HG03175 (cell line): ENCODE measurements at regions not wholly inside any gene's neighbourhood (a gene's known extent, or its start where the extent isn't known, plus 50 kb on each side); places are given as distances from the start of the nearest gene placed in this dataset.
"Not testable (repeated sequence)": the region's sequence is repeated elsewhere in the genome, so short reads cannot be mapped to it uniquely, and the experiment has no call there.

ENCODE experiments used
- ATAC-seq: cut with Tn5 transposase; IDR thresholded peaks from one replicate; pipeline ENCODE4 v1.9.1; 2021; ENCODE audit warnings: mild to moderate bottlenecking, moderate library complexity; ENCODE audit not compliant: unreplicated experiment

DNA sequence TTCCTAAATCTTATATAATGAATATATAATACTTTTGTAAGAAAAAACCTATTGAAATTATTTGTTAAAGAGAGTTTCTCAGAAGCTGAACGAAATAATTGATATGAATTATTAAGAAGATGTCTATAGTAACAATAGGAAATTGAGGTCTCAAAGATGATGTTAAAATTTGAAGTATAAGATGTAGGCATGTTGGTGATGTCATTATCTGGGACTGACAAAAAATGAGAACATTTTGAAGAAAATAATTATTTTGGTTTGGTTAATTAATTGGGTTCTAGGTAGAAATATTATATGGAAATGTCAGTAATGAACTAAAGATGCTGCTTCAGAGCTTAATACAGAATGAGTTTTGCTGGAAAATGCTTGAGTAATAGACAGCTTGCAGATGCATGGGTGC lies 501.4 kb upstream of the ST8SIA4 start:
- no peak for ATAC-seq

DNA sequence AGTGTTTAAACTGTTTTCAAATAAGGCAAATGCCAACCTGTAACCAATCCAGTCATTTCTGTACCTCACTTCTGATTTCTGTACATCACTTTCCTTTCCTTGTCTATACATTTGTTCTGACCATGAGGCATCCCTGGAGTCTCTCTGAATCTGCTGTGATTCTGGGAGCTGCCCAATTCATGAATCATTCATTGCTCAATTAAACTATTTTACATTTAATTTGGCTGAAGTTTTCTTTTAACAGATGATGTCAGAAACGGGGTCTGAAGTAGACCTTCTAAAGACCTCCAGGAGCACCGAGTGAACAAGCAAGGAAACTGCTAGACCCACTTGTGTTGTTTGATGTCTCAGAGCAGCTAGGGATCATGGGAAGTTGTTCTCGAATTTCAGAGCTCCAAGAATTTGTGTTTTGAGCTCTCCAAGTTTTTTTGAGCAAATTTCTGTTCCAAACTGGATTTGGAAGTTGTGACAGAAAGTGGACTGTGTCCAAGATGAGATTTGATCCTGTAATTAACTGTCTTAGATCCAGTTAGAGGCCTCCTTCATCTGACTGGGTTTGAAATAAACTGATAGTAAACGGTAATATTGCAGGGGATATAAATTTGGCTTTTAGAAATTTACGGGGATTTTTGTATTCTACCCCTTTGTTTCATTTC lies 490.8 kb upstream of the ST8SIA4 start:
- no peak for ATAC-seq

DNA sequence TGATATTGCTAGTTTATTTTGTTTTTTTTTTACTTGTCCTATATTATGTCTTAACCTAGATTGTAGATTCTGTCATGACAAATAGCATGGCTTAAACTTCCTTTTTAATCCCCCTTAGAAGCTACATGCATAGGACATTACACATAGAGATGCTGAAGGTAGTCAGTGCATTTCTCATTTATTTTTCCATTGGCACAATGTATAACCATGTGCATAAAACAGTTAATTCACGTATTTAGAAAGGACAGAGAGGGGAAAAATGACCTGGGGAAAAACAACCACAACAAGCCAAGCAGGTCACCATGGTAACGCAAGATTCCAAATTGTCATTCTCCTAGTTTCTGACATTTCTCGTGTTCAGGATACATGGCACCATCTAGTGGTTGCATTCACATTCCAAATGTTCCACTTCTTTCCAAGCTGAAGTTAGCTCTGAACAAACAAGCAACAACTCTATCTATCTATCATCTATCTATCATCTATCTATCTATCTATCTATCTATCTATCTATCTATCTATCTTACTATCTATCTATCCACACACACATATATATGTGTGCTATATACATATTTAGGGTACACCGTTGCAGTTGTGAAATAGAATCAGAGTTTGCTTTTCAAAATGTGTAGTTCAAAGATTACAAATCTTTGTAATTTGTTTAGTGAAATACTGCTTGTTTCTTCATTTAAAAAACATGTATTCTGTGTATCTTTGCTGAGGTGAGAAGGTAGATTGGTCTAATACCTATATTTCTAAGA lies 487.2 kb upstream of the ST8SIA4 start:
- ATAC-seq = no peak

DNA sequence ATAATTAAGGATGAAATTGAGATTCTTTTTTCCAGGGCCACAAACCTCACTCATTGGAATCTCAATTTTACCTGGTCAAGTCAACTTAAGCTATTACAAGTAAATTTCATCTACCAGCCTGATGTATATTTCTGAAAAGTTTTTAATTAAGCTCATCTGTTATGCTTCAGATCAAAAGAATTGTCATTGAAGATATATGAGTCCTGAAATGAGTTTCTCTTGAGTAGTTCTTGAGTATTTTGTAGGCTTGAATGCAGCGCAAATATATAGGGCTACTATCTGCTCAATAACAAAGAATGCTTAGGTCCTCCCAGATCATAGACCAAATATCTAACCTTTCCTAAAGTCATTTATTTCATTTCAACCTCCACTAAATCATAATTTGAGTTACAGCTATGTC lies 482.2 kb upstream of the ST8SIA4 start:
- ATAC-seq = no peak

DNA sequence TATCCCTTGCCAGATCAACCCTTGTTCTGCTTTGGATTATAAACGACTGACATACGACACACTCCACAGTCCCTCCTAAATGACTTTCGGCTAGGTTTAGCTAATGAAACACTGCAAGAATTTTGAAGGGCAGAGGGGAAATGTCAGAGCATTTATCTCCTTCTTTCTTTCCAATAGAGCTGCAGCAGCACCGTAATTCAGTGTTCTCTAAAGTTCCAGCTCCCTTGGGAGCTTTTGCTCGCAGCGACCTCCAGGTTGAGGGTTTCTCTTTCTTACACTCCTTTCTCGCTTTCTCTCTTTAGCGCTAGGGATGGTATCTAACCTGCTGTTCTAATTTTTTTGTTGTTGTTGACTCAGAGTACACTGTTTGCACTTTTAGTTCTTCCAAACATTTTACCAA lies 467.1 kb upstream of the ST8SIA4 start:
- no peak for ATAC-seq

DNA sequence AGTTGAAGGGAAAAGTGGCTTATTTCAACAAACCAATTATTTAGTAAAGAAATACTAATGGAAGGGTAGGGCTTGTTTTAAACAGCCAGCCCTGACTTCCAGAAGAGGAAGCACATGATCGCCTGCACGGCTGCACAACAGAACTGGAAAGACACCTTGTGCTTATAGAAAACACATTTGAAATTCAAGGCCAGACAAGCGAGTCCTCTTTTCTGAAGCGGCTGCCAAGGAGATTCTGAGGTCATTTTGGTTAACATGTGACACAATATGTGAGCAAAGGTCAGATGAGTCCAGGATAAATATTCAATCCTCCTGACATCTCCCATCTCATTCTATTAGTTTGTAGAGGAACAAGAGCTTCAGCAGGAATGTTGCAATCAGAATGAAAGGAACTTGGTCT lies 461.4 kb upstream of the ST8SIA4 start:
- ATAC-seq = no peak

DNA sequence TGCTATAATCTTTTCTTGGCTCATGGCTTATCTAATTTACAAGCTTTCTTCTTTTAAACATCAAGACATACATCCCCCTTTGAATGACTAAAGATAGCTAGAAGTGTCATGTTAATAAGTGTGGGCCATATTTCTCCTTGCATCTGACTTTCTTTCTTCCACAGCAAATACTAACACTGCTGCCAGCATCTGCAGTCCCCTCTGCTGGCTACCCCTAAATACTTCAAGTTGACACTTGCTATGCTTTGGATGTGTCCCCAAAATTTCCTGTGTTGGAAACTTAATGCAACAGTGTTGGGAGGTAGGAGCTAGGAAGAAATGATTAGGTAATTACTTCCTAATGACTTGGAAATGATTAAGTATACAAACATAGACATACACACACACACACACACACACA lies 459.0 kb upstream of the ST8SIA4 start:
- ATAC-seq = no peak

DNA sequence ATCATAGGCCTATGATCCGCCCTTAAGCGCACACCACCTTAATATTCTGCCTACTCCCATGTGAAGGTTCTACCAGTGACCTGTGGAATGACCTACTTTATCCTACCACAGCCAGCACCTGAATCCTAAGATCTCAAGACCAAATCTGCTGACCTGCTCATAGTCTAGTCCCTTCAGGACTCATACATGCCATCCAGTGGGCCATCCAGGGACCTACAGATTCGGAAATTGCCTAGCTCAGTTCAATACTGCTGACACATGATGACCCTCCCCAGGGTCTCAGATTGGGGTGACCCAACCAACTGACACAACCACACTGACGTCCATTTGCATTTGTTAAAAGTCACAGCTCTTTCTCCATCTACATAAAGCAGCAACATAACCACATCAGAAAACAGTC lies 443.8 kb upstream of the ST8SIA4 start:
- no peak for ATAC-seq

DNA sequence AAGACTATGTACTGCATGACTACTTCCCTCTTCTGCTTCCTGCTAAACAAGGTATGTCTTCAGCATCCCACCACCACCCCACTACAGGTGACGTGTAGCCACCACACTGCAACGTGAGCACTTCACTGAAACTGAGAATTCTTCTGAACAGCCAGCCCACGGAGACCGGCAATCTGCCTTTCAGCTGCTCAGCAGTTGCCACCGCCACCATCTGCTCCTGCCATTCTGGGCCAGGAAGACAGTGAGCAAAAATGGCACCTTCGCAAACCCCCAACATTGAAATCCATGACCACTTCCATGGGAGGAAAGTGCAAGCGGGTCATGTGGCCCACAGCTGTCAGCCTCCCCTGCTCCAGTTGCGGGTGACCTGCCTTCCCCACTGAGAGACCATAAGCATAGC lies 443.4 kb upstream of the ST8SIA4 start:
- ATAC-seq = no peak

DNA sequence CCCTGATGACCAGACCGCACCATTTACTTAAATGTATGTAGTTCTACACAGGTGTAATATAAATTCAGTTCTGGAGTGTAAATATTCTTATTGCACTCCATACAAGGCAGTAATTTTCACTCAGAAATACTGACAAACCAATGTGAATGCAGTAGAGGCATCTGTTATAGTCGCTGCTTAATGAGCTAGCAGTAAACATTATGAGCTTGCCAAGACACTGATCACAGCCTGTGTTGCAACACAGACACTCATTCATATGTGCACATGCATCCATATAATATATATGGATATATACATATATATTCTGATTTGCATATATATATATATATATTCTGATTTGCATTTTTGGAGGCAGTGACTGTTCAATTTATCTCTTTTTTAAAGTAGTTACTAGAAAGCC lies 435.1 kb upstream of the ST8SIA4 start:
- ATAC-seq = no peak

DNA sequence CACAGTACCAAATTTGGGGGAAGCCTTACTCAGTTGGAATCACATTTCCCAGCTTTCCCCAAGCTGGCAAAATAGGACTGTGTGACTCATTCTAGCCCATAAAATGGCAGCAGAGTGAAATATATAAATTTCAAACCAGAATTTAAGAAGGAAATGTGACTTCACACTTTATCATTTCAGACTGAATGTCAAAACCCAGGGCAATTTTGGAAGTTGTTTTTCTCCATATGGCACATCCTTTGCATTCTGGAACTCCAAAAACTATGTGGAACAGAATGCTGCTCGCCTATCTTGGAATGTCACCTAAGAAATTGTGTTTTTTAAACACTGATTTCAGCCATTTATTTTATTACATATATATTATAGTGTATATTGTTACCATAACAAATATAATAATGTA lies 424.7 kb upstream of the ST8SIA4 start:
- no peak for ATAC-seq

DNA sequence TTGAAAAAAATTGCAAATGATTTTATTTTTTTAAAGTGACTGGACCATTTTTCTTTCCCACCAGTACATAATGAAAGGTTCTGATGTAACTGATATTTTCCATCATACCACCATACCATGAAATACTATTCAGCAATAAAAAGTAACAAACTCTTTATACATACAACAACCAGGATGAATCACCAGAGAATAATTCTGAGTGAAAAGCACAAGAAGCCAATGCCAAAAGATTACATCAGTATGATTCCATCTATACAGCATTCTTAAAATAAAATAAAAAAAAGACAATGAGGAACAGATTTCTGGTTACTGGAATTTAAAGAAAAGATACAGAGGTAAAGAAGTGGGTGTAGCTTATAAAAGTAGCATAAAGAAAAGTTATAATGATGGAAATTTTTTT lies 423.7 kb upstream of the ST8SIA4 start:
- no peak for ATAC-seq

DNA sequence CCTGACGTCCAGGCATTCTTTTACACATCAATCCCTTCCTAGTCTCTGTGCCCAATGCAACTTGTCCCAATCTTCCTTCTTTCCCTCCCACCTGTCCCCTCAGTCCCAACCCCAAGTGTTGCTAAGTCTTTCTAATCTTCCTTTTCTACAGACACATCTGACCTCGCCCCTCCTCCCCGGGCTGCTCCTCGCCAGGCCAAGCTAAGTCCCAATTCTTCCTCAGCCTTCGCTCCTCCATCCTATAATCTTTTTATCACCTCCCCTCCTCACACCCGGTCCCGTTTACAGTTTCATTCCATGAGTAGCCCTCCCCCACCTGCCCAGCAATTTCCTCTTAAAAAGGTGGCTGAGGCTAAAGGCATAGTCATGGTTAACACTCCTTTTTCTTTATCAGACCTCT lies 413.3 kb upstream of the ST8SIA4 start:
- not testable (repeated sequence) for ATAC-seq

DNA sequence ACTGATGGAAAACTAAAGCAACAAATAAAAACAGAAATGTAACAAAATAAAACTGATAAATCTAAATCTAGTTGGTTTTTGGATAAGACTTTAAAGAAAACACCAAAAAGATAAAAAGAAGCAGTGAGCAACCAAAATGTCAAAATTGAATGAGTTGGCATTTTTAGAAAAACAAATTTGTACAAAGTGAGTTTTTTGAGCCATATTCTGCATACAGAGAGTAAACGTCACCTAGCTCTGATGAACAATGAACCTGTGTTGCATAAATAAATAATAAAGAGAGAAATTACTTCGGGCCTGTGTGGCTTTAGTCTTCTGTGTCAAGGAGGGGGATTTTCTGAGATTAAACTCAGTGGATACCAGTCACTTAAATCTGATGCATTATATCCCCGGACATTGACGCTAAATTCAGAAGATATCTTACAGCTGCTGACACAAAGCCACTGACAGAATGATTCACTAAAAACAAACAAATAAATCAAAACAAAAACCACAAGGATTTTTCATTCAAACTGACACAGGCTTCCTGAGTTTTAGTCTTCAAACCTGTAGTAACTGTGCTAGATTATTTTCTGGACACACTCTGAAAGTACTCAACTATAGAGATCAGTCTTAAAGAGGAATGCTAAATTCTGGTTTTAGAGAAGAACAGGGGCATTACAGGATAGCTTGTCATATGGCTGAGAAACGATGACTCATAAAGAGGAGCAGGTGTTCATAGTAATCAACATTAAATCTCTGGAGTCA lies 403.5 kb upstream of the ST8SIA4 start:
- no peak for ATAC-seq

DNA sequence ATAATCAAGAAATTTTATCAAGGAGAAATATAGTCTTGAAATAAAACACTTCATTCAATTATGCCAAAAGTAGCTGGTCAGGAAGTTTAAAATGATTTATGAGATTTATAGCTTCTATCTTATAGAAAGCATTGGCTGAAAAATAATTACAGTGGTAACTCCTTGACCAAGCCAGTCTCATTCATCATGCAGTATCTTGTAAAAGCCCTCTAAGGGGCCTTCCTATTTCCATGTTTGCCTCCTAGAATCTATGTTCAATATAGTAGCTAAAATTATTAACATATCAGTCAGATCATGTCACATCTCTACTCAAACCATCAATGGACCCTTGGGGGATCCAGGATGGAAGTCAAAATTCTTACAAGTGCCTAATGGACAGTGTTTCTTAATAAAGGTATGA lies 393.4 kb upstream of the ST8SIA4 start:
- ATAC-seq = no peak

DNA sequence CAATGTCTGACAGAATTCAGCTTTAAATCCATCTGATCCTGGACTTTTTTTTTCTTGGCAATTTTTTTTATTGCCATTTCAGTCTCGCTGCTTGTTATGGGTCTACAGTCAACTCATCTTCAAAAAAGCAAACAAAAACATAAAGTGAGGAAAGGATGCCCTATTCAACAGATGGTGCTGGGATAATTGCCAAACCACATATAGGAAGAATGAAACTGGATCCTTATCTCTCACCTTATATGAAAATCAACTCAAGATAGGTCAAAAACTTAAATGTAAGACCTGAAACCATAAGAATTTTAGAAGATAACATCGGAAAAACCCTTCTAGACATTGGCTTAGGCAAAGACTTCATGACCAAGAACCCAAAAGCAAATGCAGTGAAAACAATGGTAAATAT lies 389.1 kb upstream of the ST8SIA4 start:
- no peak for ATAC-seq

DNA sequence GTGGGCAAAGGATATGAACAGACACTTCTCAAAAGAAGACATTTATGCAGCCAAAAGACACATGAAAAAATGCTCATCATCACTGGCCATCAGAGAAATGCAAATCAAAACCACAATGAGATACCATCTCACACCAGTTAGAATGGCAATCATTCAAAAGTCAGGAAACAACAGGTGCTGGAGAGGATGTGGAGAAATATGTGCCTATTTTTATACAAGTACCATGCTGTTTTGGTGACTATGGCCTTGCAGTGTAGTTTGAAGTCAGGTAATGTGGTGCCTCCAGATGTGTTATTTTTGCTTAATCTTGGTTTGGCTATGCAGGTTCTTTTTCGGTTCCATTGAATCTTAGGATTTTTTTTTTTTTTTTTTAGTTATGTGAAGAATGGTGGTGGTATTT lies 387.7 kb upstream of the ST8SIA4 start:
- not testable (repeated sequence) for ATAC-seq

DNA sequence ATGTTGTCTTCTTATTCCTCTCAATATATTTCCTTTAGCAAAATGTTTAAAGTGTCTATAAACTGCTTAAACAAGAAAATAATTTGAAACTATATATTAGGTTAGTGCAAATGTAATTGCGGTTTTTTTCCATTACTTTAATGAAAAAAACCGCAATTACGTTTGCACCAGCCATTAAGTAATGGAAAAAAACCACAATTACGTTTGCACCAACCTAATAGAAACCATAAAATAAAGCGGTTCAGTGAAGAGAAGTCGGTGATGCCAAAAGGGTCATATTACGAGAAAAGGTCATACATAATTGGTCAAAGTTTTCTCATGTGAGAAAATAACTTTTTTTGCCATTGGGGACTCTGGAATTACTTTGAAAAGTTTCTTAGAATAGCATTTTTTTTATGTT lies 385.6 kb upstream of the ST8SIA4 start:
- ATAC-seq = no peak

DNA sequence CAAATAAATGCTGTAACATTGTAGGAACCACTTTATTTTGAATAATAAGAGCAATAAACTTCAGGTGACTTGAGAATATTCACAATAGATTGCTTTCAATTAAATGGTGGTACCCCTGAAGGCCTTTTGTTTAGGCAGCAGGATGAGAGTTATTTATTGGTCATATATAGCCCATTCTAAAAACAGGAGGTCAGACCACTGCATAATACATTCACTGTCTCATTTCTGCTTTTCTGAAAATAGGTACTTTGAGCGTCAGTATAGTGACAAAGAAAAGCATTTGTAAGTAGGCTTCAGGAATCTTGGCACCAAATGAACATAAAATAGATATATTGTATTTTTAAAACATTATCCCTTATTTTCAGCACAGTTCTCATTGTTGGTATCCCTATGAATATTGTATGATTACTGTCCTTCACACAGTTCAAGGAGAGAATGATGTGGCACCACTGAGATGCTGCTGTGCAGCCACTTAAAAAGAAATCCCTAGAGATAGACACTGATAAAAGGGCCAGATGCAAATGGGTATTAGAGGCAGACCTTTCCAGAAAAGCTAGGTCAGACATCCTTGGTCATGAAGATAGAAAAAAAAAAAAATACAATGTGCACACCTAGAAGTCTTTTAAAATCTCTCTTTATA lies 381.8 kb upstream of the ST8SIA4 start:
- ATAC-seq = no peak

DNA sequence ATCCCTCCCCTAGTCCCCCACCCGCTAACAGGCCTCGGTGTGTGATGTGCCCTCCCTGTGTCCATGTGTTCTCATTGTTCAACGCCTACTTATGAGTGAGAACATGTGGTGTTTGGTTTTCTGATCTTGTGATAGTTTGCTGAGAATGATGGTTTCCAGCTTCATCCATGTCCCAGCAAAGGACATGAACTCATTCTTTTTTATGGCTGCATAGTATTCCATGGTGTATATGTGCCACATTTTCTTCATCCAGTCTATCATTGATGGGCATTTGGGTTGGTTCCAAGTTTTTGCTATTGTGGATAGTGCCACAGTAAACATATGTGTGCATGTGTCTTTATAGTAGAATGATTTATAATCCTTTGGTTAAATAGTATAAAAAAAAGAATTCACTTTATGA lies 380.9 kb upstream of the ST8SIA4 start:
- not testable (repeated sequence) for ATAC-seq

DNA sequence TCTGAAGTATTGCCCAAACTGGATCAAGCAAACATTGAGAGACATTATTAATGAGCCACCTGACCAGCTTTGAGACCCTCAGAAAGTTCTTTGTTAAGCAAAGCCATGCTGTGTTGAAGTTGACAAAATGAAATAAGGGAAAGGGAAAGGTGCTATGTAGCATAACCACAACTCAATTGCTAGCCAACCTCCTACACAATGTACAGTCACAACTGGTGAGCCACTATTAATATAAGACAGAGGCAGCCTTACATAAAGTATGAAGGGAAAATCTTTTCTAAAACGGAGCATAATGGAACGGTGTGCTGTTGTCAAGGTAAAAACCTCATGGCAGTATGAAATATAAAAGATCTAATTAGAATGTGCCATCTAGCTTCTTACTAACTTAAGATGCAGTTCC lies 375.8 kb upstream of the ST8SIA4 start:
- no peak for ATAC-seq
